Body of pancreas (tissue), 4 donors: ENCODE measurements at regions not wholly inside any gene's neighbourhood (a gene's known extent, or its start where the extent isn't known, plus 50 kb on each side); places are given as distances from the start of the nearest gene placed in this dataset.

Source experiments
- ATAC-seq: fragments of 150-250 bp; one replicate; pipeline ENCODE4 v1.9.1; 2016
- DNase-seq, 4 donors: peaks; one replicate each; pipeline ENCODE4 v3.0.0-alpha.2; 2019
- H3K27ac ChIP-seq, 4 donors: fragments of 200-600 bp; sonication (generic); 1 replicate in 3 of 4; 2 replicates in 1 of 4; pipeline versions ENCODE4 v1.5.1 to v1.6.1; 2016 to 2019; ENCODE audit warnings: mild to moderate bottlenecking in 1 of 4, mixed read lengths in 1 of 4, moderate library complexity in 1 of 4
- H3K27me3 ChIP-seq, 2 donors: fragments of 200-600 bp; sonication (generic); one replicate each; pipeline ENCODE4 v1.6.0; 2016; ENCODE audit warnings: mild to moderate bottlenecking in 1 of 2
- H3K36me3 ChIP-seq, 2 donors: fragments of 200-600 bp; sonication (generic); replicated peaks in 1 of 2; 2 replicates each; pipeline ENCODE4 v1.5.1; 2016; ENCODE audit warnings: low read depth in 2 of 2; ENCODE audit not compliant: insufficient read depth in 1 of 2
- H3K4me1 ChIP-seq: fragments of 200-600 bp; sonication (generic); one replicate; pipeline ENCODE4 v1.6.0; 2016
- H3K4me3 ChIP-seq, 2 donors: fragments of 200-600 bp; sonication (generic); 1 replicate in 1 of 2; 2 replicates in 1 of 2; pipeline ENCODE4 v1.5.1; 2016 to 2019
- H3K9me3 ChIP-seq, 3 donors: fragments of 200-600 bp; sonication (generic); 1 replicate in 2 of 3; 2 replicates in 1 of 3; pipeline ENCODE4 v1.5.1; 2016
- CTCF ChIP-seq, 7 experiments: fragments of 450-650 bp in 4 of 7; fragments of 200-600 bp in 3 of 7; sonication (generic) in 3 of 7; IDR thresholded peaks; one replicate each; pipeline ENCODE4 v1.5.1; 2016 to 2019; ENCODE audit warnings: antibody characterized with exemption in 7 of 7
- POLR2A ChIP-seq, 3 donors: fragments of 450-650 bp; IDR thresholded peaks; one replicate each; pipeline ENCODE4 v1.6.1; 2016; ENCODE audit warnings: antibody characterized with exemption in 3 of 3, mild to moderate bottlenecking in 2 of 3
- WGBS, 2 donors: methylation state at CpG; one replicate each; pipeline ENCODE4 v1.1.5; 2017; 5-methylcytosine and 5-hydroxymethylcytosine counted together
- intact Hi-C: fragments of 100-400 bp; cut with DNase I; formaldehyde crosslinking; loops from one replicate; pipeline ENCODE4 v1.15.1; 2023

DNA sequence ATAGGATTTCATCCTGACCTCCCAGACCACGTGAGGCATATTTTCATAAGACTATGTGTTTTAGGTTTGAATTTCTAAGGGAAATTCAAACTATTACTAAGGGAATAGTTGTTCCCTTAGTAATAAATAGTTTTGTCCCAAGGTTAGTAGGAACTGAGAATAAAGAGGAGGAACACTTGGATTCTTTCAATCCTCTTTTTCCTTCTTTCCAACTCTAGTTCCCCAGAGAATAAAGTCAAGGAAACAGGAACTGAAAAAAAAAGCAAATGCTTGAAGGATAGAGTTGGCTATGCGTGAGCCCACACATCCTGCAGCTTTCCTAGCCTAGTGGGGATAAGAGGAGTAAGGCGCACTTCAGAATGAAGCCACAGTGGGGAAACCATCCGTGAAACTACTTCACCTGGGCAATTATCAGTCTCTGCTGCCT, 312.1 kb upstream of the TGFBR2 start:
- 74 to 79% methylated on average over 4 of the region's 4 CpGs for WGBS, 2 donors
- no peaks in the 10 kb centered on the region for H3K9me3 ChIP-seq
- peaks cover 6% of the 10 kb centered on the region for H3K4me1 ChIP-seq
- H3K4me3 ChIP-seq: no peak overlapping the region
- no peak for TF ChIP-seq POLR2A (IDR thresholded peaks at IDR 0.05)
- no peak for TF ChIP-seq CTCF (IDR thresholded peaks at IDR 0.05)
- H3K36me3 ChIP-seq: no peaks in the 10 kb centered on the region
- H3K27me3 ChIP-seq: no peaks in the 10 kb centered on the region
- no peak for DNase-seq
- H3K27ac ChIP-seq: no peak overlapping the region
- ATAC-seq: no peak
- intact Hi-C loops: no loop called here

DNA sequence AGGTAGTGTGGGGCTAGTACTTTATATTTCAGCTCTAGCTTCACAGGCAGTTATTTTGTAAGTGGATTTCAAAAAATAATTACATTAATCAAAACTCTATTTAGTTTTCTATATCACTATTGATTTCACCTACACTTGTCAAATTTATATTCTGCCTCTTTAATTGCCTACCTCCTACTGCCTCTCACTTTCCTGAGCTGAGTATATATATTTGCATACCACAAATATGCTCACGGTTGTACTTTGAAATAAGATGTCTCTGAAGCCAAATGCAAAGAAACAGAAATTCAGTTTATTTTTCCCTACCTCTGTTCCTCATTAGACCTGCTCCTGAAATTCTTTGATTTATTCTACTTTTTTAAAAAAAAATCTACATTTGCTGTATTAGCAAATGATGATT, 309.3 kb upstream of the TGFBR2 start:
- Histone ChIP-seq H3K4me3 (no peak overlapping the region), H3K36me3 (no peaks in the 10 kb centered on the region), H3K27me3 (no peaks in the 10 kb centered on the region), H3K27ac (no peak overlapping the region), H3K9me3 (no peaks in the 10 kb centered on the region), H3K4me1 (no peaks in the 10 kb centered on the region)
- TF ChIP-seq CTCF (IDR thresholded peaks at IDR 0.05) (no peak), POLR2A (IDR thresholded peaks at IDR 0.05) (no peak)
- no peak for DNase-seq
- intact Hi-C loops: no loop called here
- no peak for ATAC-seq
- 34 to 45% methylated on average over 1 of the region's 1 CpG for WGBS, 2 donors

DNA sequence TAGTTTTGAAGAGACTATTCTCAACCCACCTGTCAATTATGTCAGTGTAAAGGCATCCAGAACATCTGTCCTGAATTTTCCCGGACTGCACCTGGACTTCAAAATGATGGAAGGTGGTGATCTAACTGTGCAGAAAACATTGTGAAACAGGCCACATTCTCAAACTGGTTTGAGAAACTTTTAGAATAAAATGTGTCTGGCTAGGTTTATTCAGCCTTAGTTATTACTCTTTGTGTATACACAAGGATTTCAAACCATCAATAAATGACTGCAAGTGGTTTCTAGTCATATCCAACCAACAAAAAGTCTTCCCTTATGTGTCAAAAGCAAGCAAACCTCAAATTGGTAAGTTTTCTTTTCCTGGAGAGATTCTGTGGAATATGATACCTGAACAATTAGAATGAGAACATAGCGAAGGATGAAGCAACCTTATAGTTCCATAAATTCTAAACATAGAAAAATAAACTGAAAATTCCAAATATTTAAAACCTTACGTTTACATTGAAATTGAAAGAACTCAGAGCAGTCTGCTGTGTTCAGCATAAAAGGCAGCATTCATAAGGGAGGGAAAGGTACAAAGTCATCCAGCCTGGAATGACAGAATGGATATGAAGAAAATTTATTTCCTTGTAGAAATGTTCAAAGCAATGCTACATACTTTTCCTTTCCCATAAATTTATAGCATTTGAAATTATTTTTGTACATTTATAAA, 306.6 kb upstream of the TGFBR2 start:
- ATAC-seq: no peak
- no peak overlapping the region for H3K4me3 ChIP-seq
- no peaks in the 10 kb centered on the region for H3K27me3 ChIP-seq
- no peak for TF ChIP-seq POLR2A (IDR thresholded peaks at IDR 0.05)
- TF ChIP-seq CTCF (IDR thresholded peaks at IDR 0.05): no peak
- 69 to 80% methylated on average over 3 of the region's 3 CpGs for WGBS, 2 donors
- intact Hi-C loops: no loop called here
- no peaks in the 10 kb centered on the region for H3K36me3 ChIP-seq
- H3K27ac ChIP-seq: no peak overlapping the region
- no peaks in the 10 kb centered on the region for H3K4me1 ChIP-seq
- DNase-seq: no peak
- H3K9me3 ChIP-seq: no peaks in the 10 kb centered on the region

- 65 to 67% methylated on average over 1 of the region's 1 CpG for WGBS, 2 donors
- H3K4me3 ChIP-seq: no peak overlapping the region
- H3K36me3 ChIP-seq: no peaks in the 10 kb centered on the region
- intact Hi-C loops: no loop called here
- no peak for TF ChIP-seq CTCF (IDR thresholded peaks at IDR 0.05)
- no peak for TF ChIP-seq POLR2A (IDR thresholded peaks at IDR 0.05)
- no peaks in the 10 kb centered on the region for H3K9me3 ChIP-seq
- DNase-seq (no peak), ATAC-seq (no peak)
- H3K27me3 ChIP-seq: no peaks in the 10 kb centered on the region
- no peaks in the 10 kb centered on the region for H3K4me1 ChIP-seq
- H3K27ac ChIP-seq: no peak overlapping the region
Observed at GRCh38 chr3:30300809-30301208, 305.6 kb upstream of the TGFBR2 start.

DNA sequence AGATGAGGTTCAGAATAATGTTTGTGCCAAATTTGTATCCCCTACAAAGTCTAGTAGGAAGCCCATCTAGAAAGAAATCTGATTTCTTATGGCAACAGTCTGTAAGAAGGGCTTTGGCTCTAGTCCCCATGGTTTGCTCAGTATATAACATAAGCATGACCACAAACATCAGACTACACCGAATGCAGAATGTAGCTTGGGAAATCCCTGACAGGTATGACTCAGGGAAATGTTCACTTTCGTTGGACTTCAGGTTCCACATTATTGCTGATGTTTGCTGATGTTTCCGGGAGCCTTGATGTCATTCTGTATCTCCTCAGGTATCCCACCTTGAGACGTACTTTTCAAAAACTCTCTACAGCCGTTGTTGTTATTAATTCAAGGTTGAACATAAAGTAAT, 304.4 kb upstream of the TGFBR2 start:
- 62 to 63% methylated on average over 5 of the region's 5 CpGs for WGBS, 2 donors
- no peak for TF ChIP-seq CTCF (IDR thresholded peaks at IDR 0.05)
- TF ChIP-seq POLR2A (IDR thresholded peaks at IDR 0.05): no peak
- H3K4me1 ChIP-seq: no peaks in the 10 kb centered on the region
- no peak overlapping the region for H3K27ac ChIP-seq
- H3K9me3 ChIP-seq: no peaks in the 10 kb centered on the region
- ATAC-seq: no peak
- no peak overlapping the region for H3K4me3 ChIP-seq
- H3K36me3 ChIP-seq: no peaks in the 10 kb centered on the region
- H3K27me3 ChIP-seq: no peaks in the 10 kb centered on the region
- no peak for DNase-seq
- intact Hi-C loops: no loop called here
